NOMO-1 treated with DMSO at 0.1 percent for 48 hours (cell line): ENCODE measurements at regions not wholly inside any gene's neighbourhood (a gene's known extent, or its start where the extent isn't known, plus 50 kb on each side); places are given as distances from the start of the nearest gene placed in this dataset.
"Not testable (repeated sequence)": the region's sequence is repeated elsewhere in the genome, so short reads cannot be mapped to it uniquely, and the experiment has no call there.

ENCODE experiments used
- DNase-seq: peaks from one replicate; lab custom pipeline; 2025; ENCODE audit not compliant: unreplicated experiment; lab: John Stamatoyannopoulos, UW

GRCh38 chr7:19377611-19378344, 232.6 kb upstream of the FERD3L start:
- DNase-seq = no peak

GRCh38 chr7:19376538-19376937, 231.3 kb upstream of the FERD3L start:
- DNase-seq = peak; percentile 4

GRCh38 chr7:19375976-19376375, 230.8 kb upstream of the FERD3L start:
- DNase-seq = no peak

- DNase-seq = no peak
Observed at GRCh38 chr7:19373334-19373733, 228.1 kb upstream of the FERD3L start.

GRCh38 chr7:19369806-19370205, 224.6 kb upstream of the FERD3L start:
- no peak for DNase-seq

- no peak for DNase-seq
Observed at GRCh38 chr7:19369182-19369581, 224.0 kb upstream of the FERD3L start.

- no peak for DNase-seq
Observed at GRCh38 chr7:19368491-19368925, 223.3 kb upstream of the FERD3L start.

- DNase-seq = no peak
Observed at GRCh38 chr7:19364950-19365349, 219.7 kb upstream of the FERD3L start.

- DNase-seq = no peak
Observed at GRCh38 chr7:19362099-19362498, 216.9 kb upstream of the FERD3L start.

- no peak for DNase-seq
Observed at GRCh38 chr7:19353180-19353579, 208.0 kb upstream of the FERD3L start.

- DNase-seq = no peak
Observed at GRCh38 chr7:19352305-19352695, 207.1 kb upstream of the FERD3L start.

GRCh38 chr7:19351341-19352304, 206.4 kb upstream of the FERD3L start:
- no peak for DNase-seq

GRCh38 chr7:19339512-19339911, 194.3 kb upstream of the FERD3L start:
- DNase-seq = no peak

- DNase-seq = not testable (repeated sequence)
Observed at GRCh38 chr7:19338512-19338911, 193.3 kb upstream of the FERD3L start.

- DNase-seq = no peak
Observed at GRCh38 chr7:19336836-19337383, 191.7 kb upstream of the FERD3L start.

- DNase-seq = no peak
Observed at GRCh38 chr7:19333706-19334105, 188.5 kb upstream of the FERD3L start.

GRCh38 chr7:19327018-19327417, 181.8 kb upstream of the FERD3L start:
- DNase-seq = no peak

GRCh38 chr7:19322002-19322401, 176.8 kb upstream of the FERD3L start:
- no peak for DNase-seq

- DNase-seq = no peak
Observed at GRCh38 chr7:19318287-19318686, 173.1 kb upstream of the FERD3L start.

GRCh38 chr7:19317461-19317860, 172.2 kb upstream of the FERD3L start:
- no peak for DNase-seq

GRCh38 chr7:19312416-19312815, 167.2 kb upstream of the FERD3L start:
- no peak for DNase-seq

- no peak for DNase-seq
Observed at GRCh38 chr7:19307554-19307953, 162.3 kb upstream of the FERD3L start.
